HG02970 (cell line): ENCODE measurements at regions not wholly inside any gene's neighbourhood (a gene's known extent, or its start where the extent isn't known, plus 50 kb on each side); places are given as distances from the start of the nearest gene placed in this dataset.

Source experiments
- ATAC-seq: cut with Tn5 transposase; IDR thresholded peaks from one replicate; pipeline ENCODE4 v1.9.1; 2021; ENCODE audit warnings: mild to moderate bottlenecking, moderate library complexity, moderate number of reproducible peaks; ENCODE audit not compliant: unreplicated experiment, low FRiP score

DNA sequence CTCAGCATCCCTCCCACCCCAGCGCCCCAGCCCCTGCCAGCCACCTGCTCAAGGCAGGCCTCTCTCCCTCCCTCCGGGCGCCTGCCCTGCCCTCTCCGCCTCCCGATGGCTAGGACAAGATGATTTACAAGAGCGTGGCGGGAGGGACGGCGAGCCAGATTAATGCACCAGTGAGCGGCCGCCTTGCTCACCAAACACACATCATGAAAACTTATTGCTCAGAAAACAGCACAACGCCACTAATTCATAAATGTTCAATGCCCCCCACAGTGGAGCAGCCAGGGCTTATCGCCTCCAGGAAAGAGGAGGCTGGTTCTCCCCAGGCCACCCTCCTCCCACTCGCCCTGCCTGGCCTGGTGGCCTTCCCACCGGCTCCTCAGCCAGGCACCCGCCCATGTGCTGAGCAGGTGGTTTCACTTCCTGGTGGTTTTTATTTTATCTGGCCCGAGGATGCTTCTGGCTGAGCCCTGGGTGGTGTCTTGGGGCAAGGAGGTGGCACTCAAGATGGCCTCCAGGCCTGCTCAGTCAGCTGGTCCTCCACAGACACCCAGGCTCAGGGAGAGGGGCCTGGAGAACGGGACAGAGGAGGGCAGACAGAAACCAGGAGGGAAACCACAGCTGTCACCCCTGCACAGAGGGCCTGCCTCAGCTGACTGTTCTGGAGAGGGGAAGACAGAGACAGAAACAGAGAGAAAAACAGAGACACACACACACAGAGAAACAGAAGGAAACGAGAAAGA is 284.9 kb downstream of the UACA start:
- no peak for ATAC-seq

DNA sequence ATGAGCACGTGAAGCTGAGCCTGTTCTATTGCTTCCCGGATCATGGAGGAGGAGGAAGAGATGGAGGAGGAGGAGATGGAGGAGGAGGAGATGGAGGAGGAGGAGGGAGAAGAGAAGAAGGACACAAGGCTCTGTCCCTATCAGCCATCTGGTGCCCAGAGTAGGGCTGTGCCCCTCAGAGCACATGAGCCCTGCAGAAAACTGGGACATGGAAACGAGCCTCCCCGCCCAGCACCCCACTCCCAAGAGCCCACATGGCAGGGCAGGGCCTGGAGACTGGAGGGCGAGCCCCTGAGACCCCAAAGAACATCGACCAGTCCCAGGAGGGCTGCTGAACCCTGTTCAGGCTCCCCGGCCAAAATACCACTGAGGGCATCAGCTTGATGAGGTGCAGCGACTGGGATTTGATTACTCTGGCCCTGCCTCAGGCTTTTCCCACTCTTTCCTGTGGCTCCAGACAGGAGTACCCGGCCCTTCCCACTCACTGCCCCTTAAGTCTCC is 285.6 kb downstream of the UACA start:
- no peak for ATAC-seq

DNA sequence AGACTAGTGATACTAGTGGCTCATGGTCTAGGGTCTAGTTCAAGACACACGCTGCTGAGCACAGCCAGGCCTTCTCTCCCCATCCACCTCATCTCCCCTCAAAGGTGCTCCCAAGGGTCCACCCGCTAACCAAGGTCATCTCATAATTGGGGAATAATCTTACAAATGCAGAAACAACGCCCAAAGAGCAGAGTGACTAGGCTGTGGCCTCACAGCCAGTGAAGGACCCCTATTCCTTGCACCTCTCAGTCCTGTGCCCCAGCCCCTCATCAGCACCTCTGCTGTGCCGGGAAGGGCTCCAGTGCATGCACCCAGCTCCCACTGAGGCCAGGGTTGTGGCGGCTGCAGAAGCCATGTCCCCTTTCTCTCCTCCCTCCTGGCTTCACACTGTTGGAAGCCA is 286.9 kb downstream of the UACA start:
- no peak for ATAC-seq

DNA sequence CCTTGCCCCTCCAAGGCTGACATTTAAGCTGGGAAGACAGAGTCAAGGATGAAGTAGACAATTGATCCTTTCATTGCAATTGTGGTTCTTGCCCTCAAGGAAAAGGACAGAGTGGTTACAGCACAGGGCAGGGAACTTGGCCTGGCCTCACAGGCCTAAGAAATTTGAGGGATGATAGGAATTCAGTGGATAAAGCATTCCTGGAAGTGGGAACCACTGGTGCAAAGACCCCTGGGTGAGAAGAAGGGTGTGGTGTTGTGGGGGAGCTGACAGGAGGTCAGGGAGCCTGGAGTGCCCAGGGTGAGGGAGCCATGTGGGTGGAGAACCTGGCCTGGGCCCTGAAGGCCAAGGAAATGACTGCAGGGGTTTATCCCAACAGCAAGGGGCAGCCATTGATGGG is 287.4 kb downstream of the UACA start:
- no peak for ATAC-seq

DNA sequence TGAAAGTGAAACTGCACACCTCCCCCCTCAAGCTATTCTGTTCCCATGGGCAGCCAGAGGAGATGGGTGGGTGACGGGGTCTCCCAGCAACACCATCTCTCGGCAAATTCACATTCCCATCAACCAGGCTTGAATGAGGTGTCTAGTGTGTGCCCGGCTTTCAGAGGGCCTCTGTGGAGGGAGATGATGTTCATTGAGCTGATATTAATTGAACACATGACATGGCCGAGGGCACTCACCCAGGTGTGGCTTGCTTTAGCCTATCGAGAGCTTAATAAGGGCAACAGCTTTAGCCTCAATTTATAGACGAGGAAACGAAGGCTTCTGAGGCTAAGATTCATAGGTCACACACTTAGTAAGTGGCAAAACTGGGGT is 288.0 kb downstream of the UACA start:
- no peak for ATAC-seq

DNA sequence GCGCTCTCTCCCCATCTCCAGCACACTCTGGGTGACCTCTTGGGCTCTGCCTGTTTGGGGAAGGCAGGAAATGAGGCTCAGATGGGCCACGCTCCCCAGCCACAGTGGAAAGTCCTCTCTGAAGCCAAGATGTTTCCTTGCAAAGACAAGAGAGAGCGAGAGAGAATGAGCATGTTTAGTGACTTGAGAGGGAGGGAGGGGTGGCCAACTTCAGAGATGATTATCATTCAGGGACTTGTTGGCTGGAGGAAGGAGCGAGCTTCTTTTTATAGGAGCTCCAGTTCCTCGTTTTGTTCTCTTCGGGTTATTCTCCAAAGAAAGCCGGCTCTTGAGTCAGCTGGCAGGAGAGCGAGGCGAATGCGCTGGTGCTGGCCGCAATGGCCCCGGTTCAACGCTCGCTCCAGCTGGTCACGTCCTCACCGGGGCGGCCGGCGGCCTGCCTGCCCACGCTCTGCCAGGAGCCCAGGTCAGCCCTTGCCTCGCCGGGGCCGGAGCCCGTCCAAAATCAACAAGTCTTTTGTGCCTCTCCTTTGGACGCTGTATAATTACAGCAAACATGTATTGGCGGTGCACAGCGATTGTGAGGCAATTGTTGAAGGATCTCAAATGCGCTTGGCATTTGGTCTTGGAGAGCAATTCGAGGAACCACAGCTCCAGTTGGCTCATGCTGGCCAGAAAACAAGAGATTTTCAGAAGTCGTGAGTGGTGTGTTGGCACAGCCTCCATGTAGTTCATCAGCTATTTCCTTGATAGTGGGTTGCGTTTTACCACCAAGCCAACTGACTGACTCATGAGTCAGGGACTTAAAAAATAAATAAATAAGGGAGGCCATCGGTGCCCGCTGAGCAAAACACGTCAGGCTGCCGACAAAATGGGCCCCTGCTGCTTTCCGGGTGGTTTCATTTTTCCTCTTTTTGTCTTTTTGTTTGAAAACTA is 288.6 kb downstream of the UACA start:
- ATAC-seq, result no peak

DNA sequence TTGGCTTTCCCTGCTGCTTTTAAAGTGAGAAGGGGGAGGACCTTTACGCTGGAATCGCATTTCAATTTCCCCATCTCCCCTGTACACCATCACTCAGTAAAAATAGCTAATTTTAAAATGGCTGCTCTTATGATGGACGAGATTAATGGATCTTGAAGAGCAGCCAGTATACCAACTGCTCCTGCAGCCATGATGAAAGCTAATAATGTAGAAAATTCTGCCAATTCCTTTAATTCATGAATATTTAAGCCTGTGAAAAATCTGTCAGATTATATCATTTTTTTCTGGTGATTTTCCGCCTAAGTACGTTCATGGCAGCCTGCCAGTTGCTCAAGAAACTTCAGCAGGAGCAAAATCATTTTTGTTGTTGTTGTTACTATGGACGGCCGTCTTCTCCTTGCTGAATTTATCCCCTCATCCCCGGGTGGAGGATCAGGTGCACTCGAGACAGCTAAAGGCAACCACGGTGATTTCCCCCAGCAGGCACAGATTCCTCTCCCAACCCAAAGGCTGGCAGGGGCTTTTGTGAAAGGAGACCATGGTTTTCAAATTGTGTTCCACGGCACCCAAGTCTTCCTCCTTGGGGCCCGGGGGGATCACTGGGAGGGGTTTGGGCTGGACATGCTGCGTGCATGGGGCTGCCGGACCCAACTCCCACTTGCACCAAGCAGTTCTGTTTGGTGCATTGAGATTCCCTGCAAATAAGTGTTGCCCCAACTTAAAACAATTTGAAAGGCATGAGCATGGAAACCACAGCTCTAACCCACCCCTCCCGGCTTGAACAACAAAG is 289.6 kb downstream of the UACA start:
- ATAC-seq, result no peak

DNA sequence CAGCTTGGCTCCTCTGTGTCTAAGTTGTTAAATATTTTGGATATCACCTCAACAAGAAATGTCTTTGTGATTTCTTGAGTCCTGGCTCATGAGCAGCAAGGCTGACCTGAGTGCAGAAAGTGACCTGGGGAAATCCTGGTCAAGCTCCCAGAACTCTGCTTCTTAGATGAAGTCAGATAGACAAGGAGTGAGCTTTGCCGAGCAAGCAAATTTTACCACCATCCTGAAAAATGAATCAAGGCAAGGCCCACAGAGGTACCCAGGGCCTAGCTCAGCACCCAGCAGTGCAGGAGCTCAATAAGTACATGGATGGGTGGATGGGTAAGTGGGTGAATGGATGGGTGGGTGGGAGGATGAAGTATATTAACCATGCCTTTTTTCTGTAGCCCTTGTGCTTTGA is 291.8 kb downstream of the UACA start:
- no peak for ATAC-seq

DNA sequence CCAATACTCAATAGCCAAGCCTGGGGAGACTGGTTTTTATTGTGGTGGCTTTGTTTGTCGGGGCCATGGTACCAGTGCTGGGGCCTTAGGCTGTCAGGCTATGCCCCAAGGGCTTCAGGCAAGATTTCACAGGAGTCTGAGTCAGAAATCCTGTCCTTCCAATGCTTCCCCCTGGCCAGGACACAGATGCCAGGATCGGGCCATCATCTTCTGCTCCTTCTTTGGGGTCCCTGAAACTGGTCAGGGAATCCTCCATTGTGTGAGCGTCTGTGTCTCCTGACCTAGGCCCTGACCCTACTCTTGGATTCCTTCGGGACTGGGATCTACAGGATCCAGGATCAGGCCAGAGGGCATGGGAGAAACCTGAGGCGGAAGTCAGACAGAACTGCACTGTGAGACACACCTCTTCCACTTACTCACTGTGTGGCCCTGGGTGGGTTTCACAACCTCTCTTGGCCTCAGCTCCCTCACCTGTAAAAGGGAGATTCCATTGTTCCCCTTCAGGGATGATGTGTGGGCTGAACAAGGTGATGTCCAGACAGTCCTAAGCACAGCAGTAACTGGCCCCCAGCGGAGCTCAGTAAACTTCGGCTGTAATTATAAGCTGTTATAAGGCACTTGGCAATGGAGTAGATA is 292.7 kb downstream of the UACA start:
- ATAC-seq, result no peak

DNA sequence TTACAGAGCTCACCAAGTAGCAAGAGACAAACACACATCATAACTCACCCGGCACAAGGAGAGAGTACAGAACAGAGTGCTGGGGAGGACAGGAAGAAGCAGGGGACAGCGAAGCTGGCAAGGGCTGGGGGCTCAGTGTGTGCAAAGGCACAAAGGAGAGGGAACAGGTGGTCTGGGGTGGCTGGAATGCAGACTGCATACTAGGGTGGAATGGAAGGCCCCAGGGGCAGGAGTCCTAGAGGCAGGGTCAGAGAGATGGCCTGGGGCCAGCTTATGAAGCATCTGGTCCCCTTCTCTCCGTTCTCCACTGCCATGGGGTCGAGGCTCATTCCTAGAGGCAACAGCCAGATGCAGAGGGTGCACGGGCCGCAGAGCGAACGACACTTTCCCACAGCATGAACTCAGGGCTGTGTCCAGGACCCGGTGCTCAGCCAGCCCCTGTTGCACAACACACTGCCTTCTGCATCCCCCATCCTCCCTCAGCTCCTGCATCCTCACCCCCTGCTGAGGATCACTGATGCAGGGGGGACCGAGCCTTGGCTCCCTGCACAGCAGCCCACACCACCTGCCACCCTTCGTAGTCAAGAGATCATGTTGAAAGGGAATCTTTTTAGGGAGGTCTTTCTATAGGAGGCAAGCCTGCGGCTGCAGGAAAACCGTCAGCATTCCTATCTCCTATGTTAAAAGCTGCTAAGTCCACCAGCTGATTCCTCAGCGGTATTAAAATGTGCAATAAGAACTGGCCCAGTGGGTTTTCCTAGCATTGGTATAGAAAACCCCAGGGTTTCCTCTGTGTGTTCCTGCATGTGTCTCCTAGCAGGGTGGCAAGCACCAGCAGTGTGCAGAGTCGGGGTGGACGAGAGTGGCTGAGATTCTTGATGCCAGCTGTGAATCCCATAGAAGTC is 293.5 kb downstream of the UACA start:
- no peak for ATAC-seq

DNA sequence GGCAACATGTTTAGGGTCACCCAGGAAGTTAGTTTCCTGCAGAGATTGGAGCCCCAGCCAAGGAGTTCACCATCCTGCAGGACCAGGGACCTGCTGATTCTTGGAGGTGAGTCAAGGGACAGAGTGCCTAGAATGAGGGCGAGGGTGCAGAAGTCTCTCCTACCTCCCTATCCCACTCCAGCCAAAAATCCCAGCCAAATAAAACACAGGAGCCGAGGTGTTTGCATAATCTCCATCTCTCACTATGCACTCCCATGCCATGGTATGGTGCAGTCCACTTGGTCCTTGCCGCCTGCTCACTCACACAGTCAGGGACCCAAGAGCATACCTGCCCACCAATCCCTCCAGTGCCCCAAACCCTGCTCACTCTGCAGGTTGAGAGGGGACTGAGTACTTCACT is 294.2 kb downstream of the UACA start:
- ATAC-seq, result no peak

DNA sequence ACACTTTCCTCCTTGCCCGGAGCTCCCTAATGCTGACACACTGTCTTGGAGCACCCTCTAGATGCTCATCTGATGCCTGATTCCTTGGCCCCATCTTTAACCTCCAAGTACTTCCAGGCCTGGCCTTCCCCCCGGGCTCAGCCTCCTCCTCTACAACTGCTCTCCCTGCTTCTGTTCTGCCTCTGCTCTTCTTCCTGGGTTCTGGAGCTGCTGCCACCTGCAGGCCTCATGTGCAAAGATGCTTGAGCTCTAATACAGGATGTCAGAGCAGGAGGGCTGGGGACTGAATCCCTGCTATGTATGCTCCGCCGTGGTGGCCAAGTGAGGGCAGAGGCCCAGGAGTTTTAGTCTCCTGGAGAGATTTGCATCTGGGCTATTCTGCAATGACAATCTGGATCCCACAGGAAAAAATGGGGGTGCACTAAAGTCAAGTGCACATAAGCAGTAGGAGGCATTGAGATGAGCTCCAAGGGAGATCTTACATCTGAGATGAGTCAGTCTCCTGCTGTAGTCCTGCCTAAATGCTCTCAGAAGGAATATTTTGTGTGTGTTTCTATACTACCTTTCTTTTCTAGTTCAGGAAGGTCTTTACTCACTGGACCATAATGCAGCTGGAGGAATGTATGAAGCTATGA is 296.3 kb downstream of the UACA start:
- ATAC-seq, result no peak

DNA sequence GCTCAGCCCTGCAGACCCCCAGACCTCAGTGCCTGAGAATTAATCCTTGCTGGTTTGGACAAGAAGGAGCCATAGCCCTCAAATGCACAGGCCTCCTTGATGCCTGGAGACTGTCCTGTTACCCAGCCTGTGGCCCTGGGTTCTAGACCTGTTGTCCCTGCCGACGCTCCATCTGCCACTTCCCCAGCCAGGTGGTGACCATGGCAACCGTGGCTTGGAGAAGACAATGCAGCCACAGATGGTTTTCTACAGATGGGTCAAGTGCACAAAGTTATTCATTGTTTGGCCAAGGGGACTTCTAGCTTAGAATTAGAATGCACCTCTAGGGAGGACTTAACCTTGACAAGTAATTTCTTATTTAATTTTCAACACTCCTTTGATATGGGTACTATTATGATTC is 297.1 kb downstream of the UACA start:
- ATAC-seq, result no peak

DNA sequence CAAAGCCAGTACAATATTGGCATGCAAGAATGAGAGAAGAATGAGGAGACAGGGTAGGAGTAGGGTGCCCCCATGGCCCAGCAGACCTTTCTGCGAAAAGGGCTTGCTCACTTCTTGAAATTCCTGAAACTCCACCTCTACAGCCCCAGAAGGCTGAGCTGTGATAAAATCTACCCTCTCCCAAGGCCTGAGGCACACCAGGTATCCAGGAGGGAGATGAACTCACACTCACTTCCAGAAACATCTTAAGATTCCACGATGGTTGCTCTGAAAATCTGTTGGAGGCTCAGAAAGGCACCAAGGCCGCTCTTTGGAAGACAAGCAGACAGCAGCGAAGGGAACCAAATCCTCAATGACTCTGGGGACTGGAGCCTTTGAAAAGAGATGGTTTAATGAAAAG is 297.5 kb downstream of the UACA start:
- ATAC-seq, result no peak

DNA sequence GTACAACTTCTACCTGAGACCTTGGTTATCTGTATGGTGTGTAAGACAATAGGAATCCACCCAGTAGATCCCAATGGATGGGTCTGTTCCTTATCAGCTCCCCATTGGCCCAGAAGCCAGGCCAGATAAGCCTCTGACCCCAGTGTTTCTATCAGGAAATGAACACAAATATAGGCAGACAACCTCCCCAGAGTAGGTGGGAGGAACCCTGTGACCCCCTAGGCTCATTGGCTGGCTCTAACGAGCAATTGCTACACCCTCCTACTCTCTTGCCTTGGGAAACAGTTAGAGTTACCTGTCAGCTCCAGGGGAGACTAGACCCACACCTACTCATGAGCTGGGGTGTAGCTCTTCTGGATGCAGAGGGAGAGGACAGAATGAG is 299.9 kb downstream of the UACA start:
- no peak for ATAC-seq

DNA sequence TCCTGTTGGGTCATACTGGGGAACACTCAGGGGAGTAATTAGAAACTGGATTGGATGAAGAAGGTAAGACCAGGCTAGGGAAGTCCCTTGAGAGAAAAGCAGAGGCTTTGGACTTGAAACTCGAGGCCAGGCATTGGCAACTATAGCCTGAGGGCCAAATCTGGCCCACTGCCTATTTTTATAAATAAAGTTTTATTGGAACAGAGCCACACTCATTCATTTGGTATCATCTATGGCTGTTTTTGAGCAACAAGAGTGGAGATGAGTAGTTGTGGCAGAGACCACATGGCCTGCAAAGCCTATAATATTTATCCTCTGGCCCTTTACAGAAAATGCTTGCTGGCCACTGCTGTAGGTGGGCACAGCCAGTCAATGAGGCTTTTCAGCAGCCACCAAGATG is 301.4 kb downstream of the UACA start:
- ATAC-seq, result no peak

DNA sequence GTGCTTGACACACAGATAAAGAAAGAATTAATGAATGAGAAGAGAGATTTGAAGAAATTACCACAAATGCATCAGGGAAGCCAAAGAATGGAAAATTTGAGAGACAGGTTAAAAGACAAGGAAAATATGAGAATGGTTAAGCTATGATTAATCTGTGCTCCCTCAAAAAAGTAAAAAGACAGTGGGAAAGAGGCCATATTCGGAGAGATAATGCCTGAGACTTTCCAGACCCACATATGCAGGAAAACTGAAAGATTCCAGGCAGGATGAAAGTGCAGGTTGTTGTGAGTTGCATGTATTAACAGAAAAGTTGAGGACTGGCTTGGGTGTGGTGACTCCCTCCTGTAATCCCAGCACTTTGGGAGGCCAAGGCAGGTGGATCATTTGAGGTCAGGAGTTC is 302.3 kb downstream of the UACA start:
- ATAC-seq, result no peak

DNA sequence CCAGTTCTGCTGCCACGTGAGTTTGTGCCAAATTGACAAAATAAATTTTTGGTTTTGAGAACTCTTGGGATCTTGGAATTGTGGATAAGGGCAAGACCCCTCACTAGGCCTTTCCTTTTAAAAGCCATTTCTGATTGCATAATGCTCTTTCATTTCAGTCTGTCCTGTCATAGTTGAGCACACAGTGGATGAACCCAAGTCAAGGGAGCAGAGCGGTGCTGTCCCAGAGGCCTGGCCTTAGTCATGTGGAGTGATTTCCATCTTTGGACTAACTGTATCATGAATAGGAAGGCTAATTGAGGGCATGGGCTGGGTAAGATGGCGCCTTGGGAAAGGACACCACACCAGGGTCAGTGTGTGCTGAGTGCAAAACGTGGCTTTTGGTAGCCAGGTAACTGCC is 304.0 kb downstream of the UACA start:
- ATAC-seq, result no peak

DNA sequence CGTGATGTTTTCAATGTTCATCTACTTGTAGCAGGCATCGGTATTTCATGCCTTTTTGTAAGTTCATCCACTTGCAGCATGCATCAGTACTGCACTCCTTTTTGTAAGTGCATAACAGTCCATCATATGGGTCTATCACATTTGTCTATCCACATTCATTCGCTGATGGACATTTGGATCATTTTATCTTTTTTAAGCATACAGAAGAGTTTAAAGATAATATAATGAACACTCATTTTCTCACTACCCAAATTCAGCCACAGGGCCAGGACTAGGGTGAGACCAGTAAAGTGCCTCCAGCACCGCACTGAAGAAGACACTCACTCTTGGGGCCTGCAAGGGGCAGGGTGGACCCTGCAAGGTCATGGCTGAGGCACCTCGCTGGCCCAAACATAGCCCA is 309.6 kb downstream of the UACA start:
- ATAC-seq, result no peak
